ENCODE measurements at regions not wholly inside any gene's neighbourhood (a gene's known extent, or its start where the extent isn't known, plus 50 kb on each side); places are given as distances from the start of the nearest gene placed in this dataset.

- TF ChIP-seq, protein P1, sequence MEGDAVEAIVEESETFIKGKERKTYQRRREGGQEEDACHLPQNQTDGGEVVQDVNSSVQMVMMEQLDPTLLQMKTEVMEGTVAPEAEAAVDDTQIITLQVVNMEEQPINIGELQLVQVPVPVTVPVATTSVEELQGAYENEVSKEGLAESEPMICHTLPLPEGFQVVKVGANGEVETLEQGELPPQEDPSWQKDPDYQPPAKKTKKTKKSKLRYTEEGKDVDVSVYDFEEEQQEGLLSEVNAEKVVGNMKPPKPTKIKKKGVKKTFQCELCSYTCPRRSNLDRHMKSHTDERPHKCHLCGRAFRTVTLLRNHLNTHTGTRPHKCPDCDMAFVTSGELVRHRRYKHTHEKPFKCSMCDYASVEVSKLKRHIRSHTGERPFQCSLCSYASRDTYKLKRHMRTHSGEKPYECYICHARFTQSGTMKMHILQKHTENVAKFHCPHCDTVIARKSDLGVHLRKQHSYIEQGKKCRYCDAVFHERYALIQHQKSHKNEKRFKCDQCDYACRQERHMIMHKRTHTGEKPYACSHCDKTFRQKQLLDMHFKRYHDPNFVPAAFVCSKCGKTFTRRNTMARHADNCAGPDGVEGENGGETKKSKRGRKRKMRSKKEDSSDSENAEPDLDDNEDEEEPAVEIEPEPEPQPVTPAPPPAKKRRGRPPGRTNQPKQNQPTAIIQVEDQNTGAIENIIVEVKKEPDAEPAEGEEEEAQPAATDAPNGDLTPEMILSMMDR (conservative IDR thresholded peaks at IDR 0.05 in 1 of 2, IDR thresholded peaks at IDR 0.05 in 1 of 2; ENCODE audit: low read depth in 1 of 2, low read length in 2 of 2): no peak
- TF ChIP-seq EZH2 (IDR thresholded peaks at IDR 0.05; ENCODE audit: low read length, missing control alignments): no peak
These were observed 79.0 kb upstream of the TACR1 start for GRCh38 chr2:75278314-75278713.

Measured in fibroblast of lung (primary cell).